HG03520 (cell line): ENCODE measurements at regions not wholly inside any gene's neighbourhood (a gene's known extent, or its start where the extent isn't known, plus 50 kb on each side); places are given as distances from the start of the nearest gene placed in this dataset.
"Not testable (repeated sequence)": the region's sequence is repeated elsewhere in the genome, so short reads cannot be mapped to it uniquely, and the experiment has no call there.

Experiments
- ATAC-seq: cut with Tn5 transposase; IDR thresholded peaks from one replicate; pipeline ENCODE4 v1.9.1; 2021; ENCODE audit warnings: mild to moderate bottlenecking, moderate library complexity; ENCODE audit not compliant: unreplicated experiment

GRCh38 chr6:165173484-165173883 is 135.9 kb downstream of the C6orf118 start:
- no peak for ATAC-seq

DNA sequence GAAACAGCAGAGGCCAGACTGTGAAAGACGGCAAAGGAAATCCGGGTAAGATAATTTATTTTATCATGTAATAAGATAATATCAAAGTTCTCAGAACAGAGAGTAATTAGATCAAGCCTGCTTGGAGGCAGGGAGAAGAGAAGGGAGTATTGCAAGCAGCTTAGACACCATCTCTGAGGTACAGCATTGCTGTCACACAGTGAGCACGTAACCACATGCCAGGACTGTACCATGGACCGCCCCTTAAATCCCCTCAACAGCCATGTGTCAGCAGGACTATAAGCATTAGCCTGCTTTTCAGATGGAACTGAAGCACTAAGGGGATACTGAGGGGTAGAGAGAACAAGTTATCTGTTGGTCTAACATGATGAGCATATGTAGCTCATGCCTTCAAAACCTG is 141.5 kb downstream of the C6orf118 start:
- ATAC-seq = no peak

DNA sequence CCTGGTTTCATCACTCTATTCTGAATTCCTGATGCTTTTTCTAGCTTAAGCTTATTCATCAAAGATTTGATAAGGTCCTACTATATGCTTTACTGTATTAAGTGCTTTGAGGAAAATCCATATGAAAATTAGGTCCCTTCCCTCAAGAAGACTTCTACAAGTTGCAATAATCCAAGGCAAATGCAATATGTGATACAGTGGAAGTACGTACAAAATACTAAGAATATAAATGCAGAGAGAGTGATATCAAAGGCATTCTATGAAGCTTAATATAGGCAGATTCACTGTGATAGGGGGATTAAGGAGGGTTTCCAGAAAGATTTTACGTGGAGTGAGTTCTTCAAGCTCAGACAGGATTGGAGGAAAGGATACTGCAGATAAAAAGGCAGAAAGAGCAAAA is 142.1 kb downstream of the C6orf118 start:
- ATAC-seq = no peak

DNA sequence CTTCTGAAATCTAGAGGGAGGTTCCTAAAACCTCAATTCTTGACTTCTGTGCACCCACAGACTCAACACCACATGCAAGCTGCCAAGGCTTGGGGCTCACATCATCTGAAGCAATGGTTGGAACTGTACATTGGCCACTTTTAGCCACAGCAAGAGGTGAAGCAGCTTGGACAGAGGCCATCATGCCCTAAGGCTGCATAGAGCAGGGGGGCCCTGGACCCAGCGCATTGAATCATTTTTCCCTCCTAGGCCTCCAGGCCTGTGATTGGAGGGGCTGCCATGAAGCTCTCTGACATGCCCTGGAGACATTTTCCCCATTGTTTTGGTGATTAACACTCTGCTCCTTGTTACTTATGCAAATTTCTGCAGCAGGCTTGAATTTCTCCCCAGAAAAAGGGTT is 145.9 kb downstream of the C6orf118 start:
- no peak for ATAC-seq

DNA sequence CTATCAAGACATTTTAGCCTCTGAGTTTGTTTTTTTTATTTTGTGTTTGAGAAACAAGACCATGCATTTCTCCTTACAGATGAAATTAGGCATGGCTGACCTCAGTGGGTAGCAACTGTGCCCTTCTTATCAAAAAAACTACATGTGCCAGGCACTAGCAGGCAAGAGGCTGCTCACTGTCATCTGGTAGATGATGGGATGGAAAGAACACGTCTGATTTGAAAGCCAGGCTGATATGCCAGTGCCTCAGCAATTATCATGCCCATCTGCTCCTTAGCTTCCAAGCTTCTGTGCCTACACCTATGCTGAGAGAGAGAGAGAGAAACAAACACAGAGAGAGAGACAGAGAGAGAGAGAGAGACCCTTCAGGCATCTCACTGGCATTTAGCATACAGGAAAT is 149.9 kb downstream of the C6orf118 start:
- no peak for ATAC-seq

DNA sequence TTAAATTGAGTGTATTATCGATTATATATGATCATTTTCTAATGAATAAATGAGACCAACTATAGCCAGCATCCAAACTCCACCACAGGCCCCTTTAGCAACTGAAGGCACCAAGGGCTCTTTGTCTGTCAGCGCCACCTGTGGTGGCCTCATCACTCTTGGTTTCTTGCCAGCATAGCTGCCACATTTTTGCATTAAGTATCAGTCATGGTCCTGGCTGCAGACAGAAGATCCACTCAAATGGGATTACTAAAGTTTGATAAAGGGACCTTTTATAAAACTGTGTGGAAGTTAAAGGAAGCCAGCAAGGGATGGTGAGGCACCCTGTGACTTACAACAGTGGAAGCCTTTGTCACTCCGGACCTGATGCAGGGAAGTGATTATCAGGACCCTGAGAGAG is 162.9 kb downstream of the C6orf118 start:
- ATAC-seq = no peak

GRCh38 chr6:165135889-165136288 is 173.5 kb downstream of the C6orf118 start:
- no peak for ATAC-seq

- ATAC-seq = no peak
Measured at GRCh38 chr6:165129086-165129485, 180.3 kb downstream of the C6orf118 start.

DNA sequence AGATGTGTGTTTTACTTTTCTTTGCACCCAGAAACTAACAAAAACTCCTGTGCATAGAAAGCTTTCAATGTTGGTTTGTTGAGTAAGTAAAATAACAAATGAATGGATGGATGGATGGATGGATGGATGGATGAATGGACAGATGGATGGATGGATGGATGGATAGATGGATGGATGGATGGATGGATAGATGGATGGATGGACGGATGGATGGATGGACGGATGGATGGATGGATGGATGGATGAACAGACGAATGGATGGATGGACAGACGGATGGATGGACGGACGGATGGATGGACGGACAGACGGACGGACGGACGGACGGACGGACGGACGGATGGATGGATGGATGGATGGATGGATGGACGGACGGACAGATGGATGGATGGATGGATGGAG is 181.7 kb downstream of the C6orf118 start:
- ATAC-seq = not testable (repeated sequence)

GRCh38 chr6:165124681-165125080 is 184.7 kb downstream of the C6orf118 start:
- ATAC-seq = not testable (repeated sequence)

DNA sequence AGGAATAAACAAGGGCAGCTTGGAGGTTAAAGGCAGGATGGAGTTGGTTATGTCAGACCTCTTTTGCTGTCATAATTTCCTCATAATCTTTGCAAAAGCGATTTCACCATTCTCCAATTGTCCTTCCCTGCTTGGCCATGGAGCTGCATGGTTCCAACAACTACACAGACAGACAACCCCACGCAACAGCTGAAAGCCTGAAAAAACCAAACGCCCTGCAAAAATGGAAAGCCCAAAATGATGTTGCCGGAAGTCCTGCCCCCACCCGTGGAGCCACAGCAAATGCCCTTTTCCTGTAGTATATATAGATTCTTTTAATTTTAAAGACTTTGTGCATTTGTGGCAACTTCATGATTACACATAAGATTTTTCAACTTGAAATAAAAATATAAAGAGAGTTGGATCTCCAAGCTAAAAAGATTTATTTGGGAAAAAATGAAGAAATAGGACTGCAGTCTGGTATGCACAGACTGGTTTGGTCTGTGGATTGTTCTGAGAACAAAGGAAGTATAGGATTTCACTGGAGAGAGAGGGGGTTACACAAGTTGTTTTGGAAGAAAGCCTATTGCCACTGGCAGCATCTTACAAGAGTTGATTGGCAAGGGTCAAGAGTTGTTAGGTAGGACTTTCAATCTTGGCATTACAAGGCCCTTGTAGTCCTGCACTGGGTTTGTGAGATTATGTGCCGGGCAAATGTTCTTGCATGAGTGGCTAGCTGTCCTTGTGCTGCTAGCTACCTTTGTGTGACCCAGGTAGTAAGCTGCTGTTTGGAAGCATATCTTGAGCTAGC is 190.0 kb downstream of the C6orf118 start:
- ATAC-seq = no peak

DNA sequence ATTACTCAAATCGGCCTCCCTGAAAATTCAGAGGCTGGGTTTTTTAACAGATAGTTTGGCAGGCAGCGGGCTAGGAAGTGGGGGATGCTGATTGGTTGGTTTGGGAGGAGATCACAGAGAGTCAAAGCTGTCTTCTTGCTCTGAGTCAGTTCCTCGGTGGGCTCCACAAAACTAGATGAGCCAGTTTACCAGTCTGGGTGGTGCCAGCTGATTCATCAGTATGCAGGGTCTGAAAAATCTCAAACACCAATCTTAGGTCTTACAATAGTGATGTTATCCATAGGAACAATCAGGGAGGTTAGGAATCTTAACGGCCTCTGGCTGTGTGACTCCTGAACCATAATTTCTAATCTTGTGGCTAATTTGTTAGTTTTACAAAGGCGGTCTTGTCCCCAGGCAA is 190.7 kb downstream of the C6orf118 start:
- ATAC-seq = no peak

DNA sequence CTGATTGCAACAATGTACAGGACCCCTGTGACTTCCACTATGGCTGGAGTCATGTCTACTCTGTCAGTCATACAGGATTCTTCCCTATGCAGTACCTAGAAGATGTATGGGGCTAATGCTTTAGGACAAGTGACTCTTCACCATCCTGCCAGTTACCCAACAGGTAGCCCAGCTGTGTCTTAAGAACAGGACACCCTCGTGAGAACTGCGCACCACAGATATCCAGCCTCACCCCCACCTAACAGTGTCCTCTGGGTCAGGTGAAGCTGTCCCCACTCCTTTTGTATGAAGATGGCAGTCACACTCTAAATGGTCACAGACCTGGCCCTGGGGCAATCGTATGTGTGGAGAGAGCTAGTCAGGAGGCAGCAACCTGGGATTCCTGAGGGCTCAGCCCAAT is 191.6 kb downstream of the C6orf118 start:
- ATAC-seq = no peak

DNA sequence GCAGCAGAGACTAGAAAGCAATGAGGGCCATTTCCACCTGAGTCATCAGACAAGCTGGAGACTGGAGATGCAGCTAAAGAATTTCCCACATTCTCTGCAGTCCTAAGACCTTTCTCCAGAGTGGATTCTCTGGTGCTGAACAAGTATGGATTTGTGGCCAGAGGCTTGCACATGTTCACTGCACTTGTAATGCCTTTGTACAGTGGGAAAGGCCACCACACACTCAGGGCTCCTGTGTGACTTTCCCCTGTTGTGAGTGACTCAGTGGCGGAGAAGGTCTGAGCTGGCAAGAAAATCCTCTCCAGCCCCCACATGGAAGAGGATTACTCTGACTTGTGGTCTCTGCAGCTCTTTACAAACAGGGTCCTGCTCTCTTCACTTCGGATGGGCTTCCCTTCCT is 192.3 kb downstream of the C6orf118 start:
- ATAC-seq = no peak

- no peak for ATAC-seq
Measured at GRCh38 chr6:165110860-165111259, 198.5 kb downstream of the C6orf118 start.

DNA sequence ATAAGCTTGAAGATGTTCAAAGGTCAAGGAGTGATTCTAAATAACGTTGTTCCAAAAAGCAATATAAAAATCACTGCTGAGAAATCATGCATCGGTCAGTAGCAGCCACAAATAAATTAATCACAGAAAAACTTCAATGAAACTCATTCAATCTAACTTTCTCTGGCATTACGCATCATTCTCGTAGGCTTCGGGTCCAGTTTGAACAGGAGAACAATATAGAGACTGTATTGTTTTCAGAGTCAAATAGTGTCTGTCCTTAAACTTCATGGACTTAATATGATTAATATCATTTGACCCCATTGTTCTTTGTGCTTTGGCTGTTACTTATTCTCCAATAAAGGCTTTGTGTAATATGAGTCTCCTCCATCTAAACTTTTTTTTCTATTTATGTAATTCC is 200.4 kb downstream of the C6orf118 start:
- no peak for ATAC-seq

DNA sequence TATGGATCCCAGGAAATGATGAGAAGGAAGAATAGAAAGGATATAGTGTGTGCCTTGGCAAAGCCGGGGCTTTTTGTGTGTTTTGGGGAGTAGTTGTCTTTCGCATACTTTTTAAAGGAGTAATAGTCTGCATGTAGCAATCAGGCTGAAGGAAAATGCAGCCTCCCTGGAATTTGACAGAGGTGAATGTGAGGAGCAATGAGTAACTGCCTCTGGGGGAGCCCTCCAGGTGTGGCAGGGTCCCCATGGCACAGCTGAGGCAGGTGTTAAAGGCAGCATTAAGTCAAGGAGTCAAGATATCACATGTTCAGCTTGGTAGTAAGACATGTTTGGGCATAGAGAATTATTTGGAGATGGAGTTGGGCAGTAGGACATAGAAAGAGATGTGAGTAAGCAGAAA is 203.1 kb downstream of the C6orf118 start:
- ATAC-seq = no peak

GRCh38 chr6:165098165-165098564 is 211.2 kb downstream of the C6orf118 start:
- no peak for ATAC-seq

- ATAC-seq = no peak
Measured at GRCh38 chr6:165096868-165097267, 212.5 kb downstream of the C6orf118 start.

- ATAC-seq = no peak
Measured at GRCh38 chr6:165096209-165096608, 213.2 kb downstream of the C6orf118 start.

- no peak for ATAC-seq
Measured at GRCh38 chr6:165092881-165093595, 216.4 kb downstream of the C6orf118 start.

DNA sequence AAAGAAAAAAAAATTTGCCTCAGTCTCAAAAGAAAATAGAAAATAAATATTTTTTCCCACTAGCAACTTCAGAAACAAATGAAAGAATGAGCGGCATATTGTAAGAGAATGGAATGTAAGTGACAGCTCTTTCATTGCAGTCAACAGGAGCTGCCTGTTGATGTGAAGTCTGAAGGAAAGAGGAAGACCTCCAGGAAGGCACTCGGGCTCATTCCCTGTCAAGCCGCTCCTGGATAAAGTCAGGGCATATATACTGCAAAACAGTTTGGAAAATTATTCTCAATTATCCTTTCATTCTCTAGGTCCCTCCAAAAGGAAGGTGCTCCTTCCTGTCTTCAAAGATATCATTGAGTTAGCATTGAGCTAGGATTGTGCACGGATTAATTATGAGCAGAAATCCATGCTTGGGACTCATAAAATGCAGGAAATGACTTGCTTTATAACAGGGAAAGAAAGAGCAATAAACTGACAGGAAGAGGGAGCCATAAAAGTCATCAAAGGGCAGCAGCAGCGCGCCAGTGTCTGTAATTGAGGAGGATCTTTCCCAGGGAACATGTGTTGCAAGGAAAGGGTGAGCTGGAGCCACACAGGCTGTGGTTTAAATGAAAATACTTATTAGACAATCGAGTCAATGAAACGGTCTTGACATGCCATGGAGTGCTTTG is 218.2 kb downstream of the C6orf118 start:
- ATAC-seq = no peak
